ENCODE measurements at regions not wholly inside any gene's neighbourhood (a gene's known extent, or its start where the extent isn't known, plus 50 kb on each side); places are given as distances from the start of the nearest gene placed in this dataset.

DNA sequence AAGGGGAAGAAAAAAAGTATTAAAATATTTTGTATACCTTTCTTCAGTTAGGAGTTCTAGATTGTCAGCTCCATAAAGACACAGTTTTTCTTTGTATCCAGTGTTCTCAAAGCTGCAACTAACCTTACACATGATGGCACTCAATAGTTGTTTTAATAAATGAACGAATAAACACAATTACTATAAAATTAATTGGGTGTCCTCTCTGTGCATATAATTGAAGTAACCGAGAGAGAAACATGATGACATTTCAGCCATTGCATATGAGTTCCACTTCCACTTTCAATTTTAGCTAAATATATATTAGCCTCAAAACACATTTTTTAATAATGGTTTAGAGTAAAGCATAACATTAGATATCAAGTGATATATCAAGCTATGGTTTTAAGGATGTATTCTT is 671.2 kb downstream of the LRFN5 start:
- intact Hi-C loops (cut with DNase I): loop anchor here in 1 of 10 donors (10.0 kb wide), 1 partner anchor 57 kb away; no protein-coding TSS in a partner anchor
- no peaks in the 10 kb centered on the region for H3K4me1 ChIP-seq
- peaks cover 0 to 11% (median 0%) of the 10 kb centered on the region in 12 donors for H3K9me3 ChIP-seq
- ATAC-seq (no peak), DNase-seq (no peak)
- 63 to 75% (median 71%) methylated on average over 2 of the region's 2 CpGs for WGBS, 4 donors
- TF ChIP-seq POLR2A (IDR thresholded peaks at IDR 0.05): no peak
- TF ChIP-seq, protein P1, sequence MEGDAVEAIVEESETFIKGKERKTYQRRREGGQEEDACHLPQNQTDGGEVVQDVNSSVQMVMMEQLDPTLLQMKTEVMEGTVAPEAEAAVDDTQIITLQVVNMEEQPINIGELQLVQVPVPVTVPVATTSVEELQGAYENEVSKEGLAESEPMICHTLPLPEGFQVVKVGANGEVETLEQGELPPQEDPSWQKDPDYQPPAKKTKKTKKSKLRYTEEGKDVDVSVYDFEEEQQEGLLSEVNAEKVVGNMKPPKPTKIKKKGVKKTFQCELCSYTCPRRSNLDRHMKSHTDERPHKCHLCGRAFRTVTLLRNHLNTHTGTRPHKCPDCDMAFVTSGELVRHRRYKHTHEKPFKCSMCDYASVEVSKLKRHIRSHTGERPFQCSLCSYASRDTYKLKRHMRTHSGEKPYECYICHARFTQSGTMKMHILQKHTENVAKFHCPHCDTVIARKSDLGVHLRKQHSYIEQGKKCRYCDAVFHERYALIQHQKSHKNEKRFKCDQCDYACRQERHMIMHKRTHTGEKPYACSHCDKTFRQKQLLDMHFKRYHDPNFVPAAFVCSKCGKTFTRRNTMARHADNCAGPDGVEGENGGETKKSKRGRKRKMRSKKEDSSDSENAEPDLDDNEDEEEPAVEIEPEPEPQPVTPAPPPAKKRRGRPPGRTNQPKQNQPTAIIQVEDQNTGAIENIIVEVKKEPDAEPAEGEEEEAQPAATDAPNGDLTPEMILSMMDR (IDR thresholded peaks at IDR 0.05): no peak
- no peak overlapping the region for H3K4me3 ChIP-seq
- no peaks in the 10 kb centered on the region for H3K27me3 ChIP-seq
- no peaks in the 10 kb centered on the region for H3K36me3 ChIP-seq
- no peak overlapping the region for H3K27ac ChIP-seq

DNA sequence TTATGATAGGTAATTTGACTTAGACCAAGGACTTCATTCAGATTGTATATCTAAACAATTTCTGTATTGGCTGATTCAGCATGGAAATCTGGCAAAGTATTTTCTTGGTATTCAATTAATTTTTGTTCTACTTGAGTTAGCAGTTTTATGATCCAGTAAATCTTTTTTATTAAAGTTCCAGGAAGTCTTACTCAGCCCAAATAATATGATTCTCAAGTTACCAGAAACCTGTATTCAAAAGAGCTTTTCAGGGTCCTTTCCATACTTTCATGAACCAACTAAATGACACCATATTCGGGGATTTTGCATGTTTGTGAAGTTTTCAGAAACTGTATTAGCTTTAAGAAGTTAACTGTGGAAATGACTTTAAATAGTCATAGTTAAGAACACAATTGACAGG is 662.6 kb downstream of the LRFN5 start:
- DNase-seq: no peak
- ATAC-seq: no peak
- Histone ChIP-seq H3K9me3 (peaks cover 0 to 6% (median 0%) of the 10 kb centered on the region in 12 donors), H3K4me3 (no peak overlapping the region), H3K27ac (no peak overlapping the region), H3K27me3 (no peaks in the 10 kb centered on the region), H3K36me3 (no peaks in the 10 kb centered on the region), H3K4me1 (no peaks in the 10 kb centered on the region)
- 56 to 68% (median 64%) methylated on average over 1 of the region's 1 CpG for WGBS, 4 donors
- TF ChIP-seq, protein P1 (IDR thresholded peaks at IDR 0.05): no peak
- TF ChIP-seq POLR2A (IDR thresholded peaks at IDR 0.05): no peak
- intact Hi-C loops (cut with DNase I): no loop called here

DNA sequence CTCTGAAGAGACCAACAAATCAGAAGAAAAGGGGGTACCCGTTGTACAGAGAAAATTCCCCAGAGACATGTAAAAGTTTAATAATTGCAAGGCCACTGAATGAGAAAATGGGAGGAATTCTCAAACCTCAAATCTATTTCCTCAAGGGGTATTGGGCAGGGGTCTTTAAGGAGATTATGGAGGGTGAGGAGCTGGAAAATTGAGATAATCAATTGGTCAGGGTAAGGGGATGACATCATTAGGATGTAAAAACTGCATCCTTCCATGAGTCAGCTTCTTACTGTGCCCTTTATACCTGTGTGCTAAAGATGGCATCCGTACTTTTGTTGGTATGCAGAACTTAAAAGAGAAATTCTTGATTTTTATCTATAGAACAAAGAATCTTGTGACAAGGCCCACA is 641.5 kb downstream of the LRFN5 start:
- 65 to 81% (median 73%) methylated on average over 2 of the region's 2 CpGs for WGBS, 4 donors
- H3K36me3 ChIP-seq: no peaks in the 10 kb centered on the region

DNA sequence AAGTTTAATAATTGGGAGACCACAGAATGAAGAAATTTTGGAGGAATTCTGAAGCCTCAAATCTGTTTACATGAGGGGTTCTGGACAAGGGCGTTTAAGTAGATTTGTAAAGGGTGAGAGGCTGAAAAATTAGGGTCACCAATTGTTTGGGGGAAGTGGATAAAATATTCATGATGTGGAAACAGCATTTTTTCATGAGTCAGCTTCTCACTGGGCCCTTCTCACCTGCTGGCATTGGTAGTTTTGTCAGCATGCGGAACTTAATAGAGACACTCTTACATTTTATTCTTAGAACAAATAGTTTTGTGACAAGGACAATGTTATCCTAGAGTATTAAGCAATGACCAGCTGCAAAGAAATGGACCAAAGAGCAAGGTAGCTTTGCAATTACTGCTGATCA is 634.4 kb downstream of the LRFN5 start:
- ATAC-seq (no peak), DNase-seq (no peak)
- no peak overlapping the region for H3K4me3 ChIP-seq
- H3K27ac ChIP-seq: no peak overlapping the region
- 73 to 84% (median 78%) methylated on average over 2 of the region's 2 CpGs for WGBS, 4 donors
- H3K27me3 ChIP-seq: no peaks in the 10 kb centered on the region
- no peaks in the 10 kb centered on the region for H3K4me1 ChIP-seq
- no peaks in the 10 kb centered on the region for H3K36me3 ChIP-seq
- intact Hi-C loops (cut with DNase I): no loop called here
- H3K9me3 ChIP-seq: peaks cover 0 to 16% (median 0%) of the 10 kb centered on the region in 12 donors
- TF ChIP-seq POLR2A (IDR thresholded peaks at IDR 0.05): no peak
- TF ChIP-seq, protein P1 (IDR thresholded peaks at IDR 0.05): no peak

More for the DNA sequence above, 641.5 kb downstream of the LRFN5 start:
- H3K9me3 ChIP-seq: peaks cover 0 to 11% (median 0%) of the 10 kb centered on the region in 12 donors
- H3K4me1 ChIP-seq: no peaks in the 10 kb centered on the region
- TF ChIP-seq, protein P1 (IDR thresholded peaks at IDR 0.05): no peak
- no peak for TF ChIP-seq POLR2A (IDR thresholded peaks at IDR 0.05)
- ATAC-seq (no peak), DNase-seq (no peak)
- no peaks in the 10 kb centered on the region for H3K27me3 ChIP-seq
- H3K4me3 ChIP-seq: no peak overlapping the region
- intact Hi-C loops (cut with DNase I): no loop called here
- no peak overlapping the region for H3K27ac ChIP-seq
